NCI-H1417 (cell line): ENCODE measurements at regions not wholly inside any gene's neighbourhood (a gene's known extent, or its start where the extent isn't known, plus 50 kb on each side); places are given as distances from the start of the nearest gene placed in this dataset.
A peak's percentile ranks its signal among the peaks of the same experiment; 100 is the strongest.
"Not testable (repeated sequence)": the region's sequence is repeated elsewhere in the genome, so short reads cannot be mapped to it uniquely, and the experiment has no call there.

Source experiments
- DNase-seq, 3 experiments: peaks; one replicate each; lab custom pipeline; 2025; lab: John Stamatoyannopoulos, UW

- no peak for DNase-seq
These were observed 110.5 kb upstream of the KCND3 start for GRCh38 chr1:112099979-112100378.

GRCh38 chr1:112105557-112105956 is 116.1 kb upstream of the KCND3 start:
- no peak for DNase-seq

- DNase-seq = no peak
These were observed 120.6 kb upstream of the KCND3 start for GRCh38 chr1:112110031-112110430.

- no peak for DNase-seq
These were observed 122.3 kb upstream of the KCND3 start for GRCh38 chr1:112111734-112112133.

GRCh38 chr1:112114540-112114939 is 125.1 kb upstream of the KCND3 start:
- peak in 1 of 3 experiments; percentile 3 for DNase-seq

- peak in 1 of 3 experiments; percentile 14 for DNase-seq
These were observed 137.1 kb upstream of the KCND3 start for GRCh38 chr1:112126598-112126997.

GRCh38 chr1:112127606-112128005 is 138.1 kb upstream of the KCND3 start:
- not testable (repeated sequence) for DNase-seq

GRCh38 chr1:112133487-112133886 is 144.0 kb upstream of the KCND3 start:
- DNase-seq = no peak

GRCh38 chr1:112140743-112141142 is 151.3 kb upstream of the KCND3 start:
- DNase-seq = no peak

GRCh38 chr1:112141301-112141700 is 151.8 kb upstream of the KCND3 start:
- peak in 1 of 3 experiments; percentile 20 for DNase-seq

GRCh38 chr1:112141923-112142322 is 152.5 kb upstream of the KCND3 start:
- peak in 1 of 3 experiments; percentile 20 for DNase-seq

- DNase-seq = no peak
These were observed 154.5 kb upstream of the KCND3 start for GRCh38 chr1:112143871-112144441.

GRCh38 chr1:112144733-112145426 is 155.4 kb upstream of the KCND3 start:
- DNase-seq = peak; percentile 13 to 28 (median 15)

GRCh38 chr1:112146201-112146715 is 156.8 kb upstream of the KCND3 start:
- no peak for DNase-seq

- not testable (repeated sequence) for DNase-seq
These were observed 170.7 kb upstream of the KCND3 start for GRCh38 chr1:112160214-112160613.

- DNase-seq = no peak
These were observed 175.9 kb upstream of the KCND3 start for GRCh38 chr1:112165375-112165774.

- DNase-seq = no peak
These were observed 180.0 kb upstream of the KCND3 start for GRCh38 chr1:112169517-112169916.

GRCh38 chr1:112172294-112172882 is 182.9 kb upstream of the KCND3 start:
- no peak for DNase-seq

- DNase-seq = no peak
These were observed 187.8 kb upstream of the KCND3 start for GRCh38 chr1:112177314-112177713.

GRCh38 chr1:112188611-112189010 is 199.1 kb upstream of the KCND3 start:
- DNase-seq = peak in 1 of 3 experiments; percentile 32

- DNase-seq = no peak
These were observed 199.9 kb upstream of the CTTNBP2NL start for GRCh38 chr1:112196008-112196588.

GRCh38 chr1:112196731-112197130 is 199.3 kb upstream of the CTTNBP2NL start:
- DNase-seq = no peak

- DNase-seq = no peak
These were observed 186.5 kb upstream of the CTTNBP2NL start for GRCh38 chr1:112209493-112209892.
